ENCODE measurements at regions not wholly inside any gene's neighbourhood (a gene's known extent, or its start where the extent isn't known, plus 50 kb on each side); places are given as distances from the start of the nearest gene placed in this dataset.
"Not testable (repeated sequence)": the region's sequence is repeated elsewhere in the genome, so short reads cannot be mapped to it uniquely, and the experiment has no call there.

GRCh38 chr11:101262995-101263394 is 133.4 kb upstream of the PGR start:
- no peak overlapping the region for H3K4me3 ChIP-seq (ENCODE audit: low read depth, low read length)
- no peak for DNase-seq (ENCODE audit: low read depth)
- no peak for TF ChIP-seq CTCF (IDR thresholded peaks at IDR 0.05; ENCODE audit: insufficient read depth, low read depth, low read length)

- H3K4me3 ChIP-seq (ENCODE audit: low read depth, low read length): no peak overlapping the region
- no peak for TF ChIP-seq CTCF (IDR thresholded peaks at IDR 0.05; ENCODE audit: insufficient read depth, low read depth, low read length)
- DNase-seq (ENCODE audit: low read depth): no peak
Measured at GRCh38 chr11:101262258-101262657, 132.6 kb upstream of the PGR start.

- no peak overlapping the region for H3K4me3 ChIP-seq (ENCODE audit: low read depth, low read length)
- TF ChIP-seq CTCF (IDR thresholded peaks at IDR 0.05; ENCODE audit: insufficient read depth, low read depth, low read length): no peak
- DNase-seq (ENCODE audit: low read depth): no peak
Measured at GRCh38 chr11:101255036-101255435, 125.4 kb upstream of the PGR start.

GRCh38 chr11:101254037-101254436 is 124.4 kb upstream of the PGR start:
- TF ChIP-seq CTCF (IDR thresholded peaks at IDR 0.05; ENCODE audit: insufficient read depth, low read depth, low read length): no peak
- no peak overlapping the region for H3K4me3 ChIP-seq (ENCODE audit: low read depth, low read length)
- peak; percentile 3 for DNase-seq (ENCODE audit: low read depth)

GRCh38 chr11:101245635-101246034 is 116.0 kb upstream of the PGR start:
- not testable (repeated sequence) for H3K4me3 ChIP-seq (ENCODE audit: low read depth, low read length); DNase-seq (ENCODE audit: low read depth)

- H3K4me3 ChIP-seq (ENCODE audit: low read depth, low read length); DNase-seq (ENCODE audit: low read depth): not testable (repeated sequence)
Measured at GRCh38 chr11:101245081-101245480, 115.5 kb upstream of the PGR start.

GRCh38 chr11:101241160-101241795 is 111.7 kb upstream of the PGR start:
- no peak for DNase-seq (ENCODE audit: low read depth)
- TF ChIP-seq CTCF (IDR thresholded peaks at IDR 0.05; ENCODE audit: insufficient read depth, low read depth, low read length): no peak
- H3K4me3 ChIP-seq (ENCODE audit: low read depth, low read length): no peak overlapping the region

GRCh38 chr11:101231207-101231834 is 101.7 kb upstream of the PGR start:
- not testable (repeated sequence) for DNase-seq (ENCODE audit: low read depth); H3K4me3 ChIP-seq (ENCODE audit: low read depth, low read length)

All from fibroblast of villous mesenchyme (primary cell).